NCI-H2227 (cell line): ENCODE measurements at regions not wholly inside any gene's neighbourhood (a gene's known extent, or its start where the extent isn't known, plus 50 kb on each side); places are given as distances from the start of the nearest gene placed in this dataset.
A peak's percentile ranks its signal among the peaks of the same experiment; 100 is the strongest.
"Not testable (repeated sequence)": the region's sequence is repeated elsewhere in the genome, so short reads cannot be mapped to it uniquely, and the experiment has no call there.

ENCODE experiments used
- DNase-seq: peaks from one replicate; lab custom pipeline; 2025; ENCODE audit not compliant: unreplicated experiment; lab: John Stamatoyannopoulos, UW

DNA sequence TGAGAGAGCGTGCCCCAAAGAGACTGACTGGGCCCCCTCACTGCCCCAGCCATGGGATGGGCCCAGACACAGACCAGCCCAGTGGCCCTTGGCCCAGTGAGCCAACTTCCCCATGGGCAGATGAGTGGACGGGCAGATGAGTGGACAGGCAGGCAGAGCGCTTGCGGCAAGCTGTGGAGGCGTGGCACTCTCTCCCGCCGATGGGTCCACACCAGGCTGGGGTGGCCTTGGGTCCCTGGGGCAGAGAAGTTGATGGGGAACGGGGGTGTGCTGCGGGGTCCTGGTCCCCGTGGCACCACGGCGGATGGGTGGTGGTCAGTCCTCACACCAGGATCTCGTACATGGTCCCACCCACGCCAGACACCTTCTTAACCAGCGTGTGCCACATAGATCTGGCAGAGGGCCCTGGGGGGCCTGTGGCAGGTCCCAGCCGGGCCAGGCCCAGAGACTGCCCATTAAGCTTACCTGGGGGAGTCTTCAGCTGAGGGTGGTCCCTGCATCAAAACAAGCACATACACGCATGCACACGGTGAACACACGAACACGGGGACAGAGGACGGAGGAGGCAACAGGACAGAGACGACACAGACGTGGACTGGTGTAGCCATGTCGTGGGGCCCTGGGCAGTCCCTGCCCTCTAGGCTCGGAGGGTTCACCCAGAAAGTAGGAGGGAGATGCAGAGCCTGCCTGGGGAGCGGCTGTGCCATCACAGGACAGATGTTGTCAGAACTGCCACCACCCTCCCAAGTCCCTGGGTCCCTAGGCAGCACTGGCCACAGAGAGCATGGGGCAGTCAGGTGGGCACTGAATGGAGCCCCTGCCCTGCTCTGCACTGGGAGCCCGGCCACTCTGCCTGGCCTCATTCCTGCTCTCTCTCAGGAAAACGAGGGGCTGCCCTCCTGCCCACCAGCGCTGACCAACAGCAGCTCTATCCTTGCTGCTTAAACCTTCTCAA lies 182.2 kb downstream of the IGLL1 start:
- no peak for DNase-seq

GRCh38 chr22:23397008-23397612 lies 183.0 kb downstream of the IGLL1 start:
- DNase-seq = no peak

DNA sequence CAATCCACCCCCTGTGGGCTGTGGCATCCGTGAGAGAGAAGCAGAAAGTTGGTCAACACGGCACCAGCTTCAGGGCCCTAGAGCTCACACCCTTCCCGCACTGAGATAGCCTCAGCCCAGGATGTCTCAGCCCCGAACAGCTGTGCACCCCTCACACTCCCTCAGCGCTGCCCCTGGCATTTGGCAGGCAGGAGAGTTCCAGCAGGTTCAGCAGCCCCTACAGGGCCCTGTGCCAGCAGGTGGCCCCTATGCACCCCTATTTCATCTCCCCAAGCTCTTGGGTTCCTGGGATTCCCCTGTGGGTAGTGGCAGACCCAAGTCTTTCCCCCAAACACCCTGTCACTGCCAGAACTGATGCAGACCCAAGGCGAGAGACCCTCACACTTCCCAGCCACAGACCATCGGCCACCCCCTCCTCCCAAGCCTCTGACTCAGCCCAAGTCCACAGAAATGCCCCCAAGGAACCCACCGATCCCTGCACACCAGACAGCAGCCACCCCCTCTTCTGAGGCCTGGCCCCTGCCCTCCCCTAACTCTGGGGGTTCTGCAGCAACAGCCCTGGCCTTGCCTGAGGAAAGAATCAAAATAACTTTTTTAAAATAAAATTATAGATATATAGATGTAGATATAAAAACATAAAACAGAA lies 183.6 kb downstream of the IGLL1 start:
- DNase-seq = no peak

DNA sequence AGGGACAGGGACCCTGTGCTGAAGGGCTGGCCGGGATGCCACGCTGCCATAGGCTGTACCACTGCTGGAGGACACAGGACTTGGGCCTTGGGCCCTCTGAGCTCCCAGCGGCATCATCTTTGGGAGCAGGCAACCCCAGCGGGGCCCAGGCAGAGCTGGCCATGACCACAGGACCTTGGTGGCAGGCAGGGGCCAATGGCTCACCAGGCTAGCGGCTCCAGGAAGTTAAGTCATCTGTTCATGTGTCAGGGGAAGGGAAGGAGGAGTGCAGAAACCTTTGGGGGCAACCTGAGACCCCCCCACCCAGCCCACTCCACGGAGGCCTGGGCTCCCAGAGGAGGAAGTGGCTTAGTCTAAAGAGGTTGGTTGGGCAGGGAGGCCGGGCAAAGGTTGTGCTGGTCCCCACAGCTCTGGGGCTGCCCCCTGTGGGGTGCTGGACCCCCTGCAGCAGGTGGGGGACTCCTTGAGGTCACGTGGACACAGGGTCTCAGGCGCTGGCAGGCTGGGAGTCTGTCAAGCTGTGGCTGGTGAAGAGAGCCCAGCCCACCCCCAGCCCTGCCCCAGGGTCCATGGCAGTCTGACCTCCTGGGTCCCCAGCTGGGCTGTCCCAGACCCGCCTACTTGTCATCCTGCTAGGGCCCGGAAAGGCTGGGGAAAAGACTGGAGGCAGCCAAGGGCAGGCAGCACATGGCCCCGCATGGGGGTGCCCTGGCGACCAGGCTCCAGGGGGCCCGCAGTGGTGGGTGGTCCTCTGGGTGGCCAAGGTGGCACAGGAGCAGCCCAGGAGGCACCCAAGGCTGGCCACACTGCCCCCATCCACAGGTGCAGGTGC lies 184.3 kb downstream of the IGLL1 start:
- DNase-seq = no peak

DNA sequence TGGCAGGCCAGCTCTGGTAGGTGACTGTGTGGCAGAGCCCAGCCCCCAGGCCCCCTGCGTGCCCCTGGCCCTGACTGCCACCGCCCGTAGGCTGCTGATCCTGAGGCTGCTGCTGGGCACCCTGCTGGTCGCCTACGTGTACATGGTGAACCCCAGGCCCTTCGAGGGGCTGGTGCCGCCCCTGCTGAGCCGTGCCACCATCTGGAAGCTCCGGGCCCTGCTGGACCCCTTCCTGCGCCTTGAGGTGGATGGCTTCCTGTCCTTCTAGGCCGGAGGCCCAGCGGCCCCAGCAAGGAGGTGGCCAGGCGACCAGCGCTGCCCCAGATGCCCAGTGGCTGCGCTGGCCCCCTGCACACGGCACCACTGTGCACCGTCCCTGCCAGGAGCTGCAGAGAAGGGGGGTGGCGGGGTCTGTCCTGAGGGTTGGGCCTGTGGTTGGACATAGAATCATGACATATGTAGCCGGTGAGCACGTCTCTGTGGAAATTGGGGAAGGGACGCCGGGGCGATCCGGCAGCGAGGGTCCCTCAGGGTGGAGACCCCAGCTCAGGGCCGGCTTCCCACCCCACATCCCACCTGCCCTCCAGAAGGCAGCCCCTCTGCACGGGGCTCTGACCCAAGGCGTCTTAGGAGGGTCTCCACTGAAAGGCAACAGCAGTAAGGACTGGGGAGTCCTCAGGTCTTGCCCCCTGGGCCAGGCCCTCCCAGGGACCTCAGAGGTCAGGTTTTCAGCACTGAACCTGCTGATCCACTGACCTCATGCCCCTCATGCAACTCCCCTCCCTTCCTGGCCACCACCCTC lies 185.4 kb downstream of the IGLL1 start:
- no peak for DNase-seq

GRCh38 chr22:23393721-23394320 lies 186.3 kb downstream of the IGLL1 start:
- no peak for DNase-seq

DNA sequence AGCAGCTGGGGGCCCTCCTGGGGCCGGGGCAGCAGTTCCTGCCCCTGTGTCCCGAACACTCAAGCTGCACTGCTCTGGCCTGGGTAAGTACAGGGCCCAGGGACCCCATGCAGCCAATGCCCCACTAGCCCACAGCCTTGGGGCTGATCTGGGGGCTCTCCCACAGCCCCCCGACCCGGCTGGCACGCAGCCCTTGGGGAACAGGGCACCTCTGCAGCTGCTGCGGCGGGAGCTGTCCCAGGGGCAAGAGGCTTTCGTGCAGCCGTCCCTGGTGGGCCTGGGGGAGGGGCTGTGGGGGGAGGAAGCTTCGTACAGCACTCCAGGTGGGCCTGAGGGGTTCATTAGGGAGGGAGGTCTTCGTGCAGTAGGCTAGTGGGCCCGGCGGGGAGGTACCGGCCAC lies 186.9 kb downstream of the IGLL1 start:
- DNase-seq = not testable (repeated sequence)

- no peak for DNase-seq
These were observed 187.5 kb downstream of the IGLL1 start for GRCh38 chr22:23392420-23393121.

GRCh38 chr22:23391022-23391421 lies 189.1 kb downstream of the IGLL1 start:
- DNase-seq = no peak

DNA sequence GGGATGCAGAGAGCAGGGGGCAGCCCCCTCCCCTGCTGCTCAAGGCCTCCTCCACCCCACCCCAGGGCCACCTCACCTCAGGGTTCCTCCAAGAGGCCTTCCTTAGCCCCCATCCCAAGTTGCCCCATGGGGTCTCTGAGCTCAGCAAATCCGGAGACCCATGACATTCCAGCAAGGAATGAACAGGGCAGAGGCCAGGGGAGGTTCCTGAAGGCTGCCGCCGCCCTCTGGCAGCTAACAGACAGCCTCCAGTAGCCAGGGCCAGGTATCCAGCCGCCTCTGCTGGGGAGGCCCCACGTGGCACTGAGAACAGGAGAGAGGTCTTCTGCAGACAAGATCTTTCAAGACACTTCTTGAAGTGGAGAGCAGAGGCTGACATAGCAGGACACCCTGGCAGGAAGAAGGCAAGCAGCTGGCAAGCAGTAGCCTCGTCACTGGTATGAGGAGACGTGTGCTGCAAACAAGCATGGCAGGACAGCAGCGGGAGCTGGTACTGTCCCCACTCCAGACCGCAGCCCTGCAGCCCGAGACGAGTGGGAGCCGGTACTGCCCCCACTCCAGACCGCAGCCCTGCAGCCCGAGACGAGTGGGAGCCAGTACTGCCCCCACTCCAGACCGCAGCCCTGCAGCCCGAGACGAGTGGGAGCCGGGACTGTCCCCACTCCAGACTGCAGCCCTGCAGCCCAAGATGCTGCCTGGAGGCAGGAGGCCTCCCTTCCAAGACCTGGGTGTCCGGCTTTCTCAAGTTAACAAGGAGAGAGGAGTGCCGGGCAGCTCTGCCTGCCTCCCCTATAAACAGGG lies 190.6 kb downstream of the IGLL1 start:
- no peak for DNase-seq

GRCh38 chr22:23388517-23388890 lies 191.6 kb downstream of the IGLL1 start:
- no peak for DNase-seq

DNA sequence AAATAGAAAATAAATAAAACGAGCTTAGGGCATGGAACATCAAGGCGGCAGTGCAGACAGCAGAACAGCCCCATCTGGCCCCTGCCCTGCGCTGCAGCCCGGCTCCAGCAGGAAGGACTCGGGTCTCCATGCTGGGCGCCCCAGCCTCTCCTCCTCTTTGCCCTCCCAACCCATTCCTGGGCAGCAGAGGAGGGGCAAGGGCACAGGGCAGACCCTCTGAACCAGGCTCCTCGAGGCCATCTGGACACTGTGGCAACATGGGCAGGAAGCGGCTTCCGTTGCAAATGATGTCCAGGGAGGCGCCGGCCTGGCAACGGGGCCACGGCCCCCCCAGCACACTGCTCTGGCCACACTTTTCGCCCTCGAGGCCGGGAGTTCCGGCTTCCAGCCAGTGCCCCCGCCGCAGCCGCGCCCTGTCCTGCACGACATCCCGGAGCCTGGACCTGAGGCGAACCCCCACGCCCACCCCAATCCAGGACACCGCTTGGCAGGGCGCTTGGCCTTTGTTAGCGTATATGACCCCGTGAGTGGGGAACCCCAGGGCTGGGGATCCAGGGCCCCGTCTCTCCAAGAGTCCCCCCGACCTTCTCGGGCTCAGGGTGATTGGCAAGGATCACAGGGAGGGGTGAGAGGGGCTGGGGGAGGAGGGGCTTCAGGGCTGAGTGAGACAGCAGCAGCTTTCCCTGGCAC lies 192.1 kb downstream of the IGLL1 start:
- DNase-seq = no peak

- no peak for DNase-seq
These were observed 193.1 kb downstream of the IGLL1 start for GRCh38 chr22:23386822-23387580.

GRCh38 chr22:23385678-23386631 lies 194.1 kb downstream of the IGLL1 start:
- peak; percentile 79 for DNase-seq

- no peak for DNase-seq
These were observed 195.0 kb downstream of the IGLL1 start for GRCh38 chr22:23384923-23385677.
